Superior temporal gyrus (tissue), 1 donor: ENCODE measurements at regions not wholly inside any gene's neighbourhood (a gene's known extent, or its start where the extent isn't known, plus 50 kb on each side); places are given as distances from the start of the nearest gene placed in this dataset.
"Not testable (repeated sequence)": the region's sequence is repeated elsewhere in the genome, so short reads cannot be mapped to it uniquely, and the experiment has no call there.

ENCODE experiments used
- DNase-seq: peaks from one replicate; pipeline ENCODE4 v3.0.0-alpha.2; 2016; ENCODE audit errors: extremely low spot score

DNA sequence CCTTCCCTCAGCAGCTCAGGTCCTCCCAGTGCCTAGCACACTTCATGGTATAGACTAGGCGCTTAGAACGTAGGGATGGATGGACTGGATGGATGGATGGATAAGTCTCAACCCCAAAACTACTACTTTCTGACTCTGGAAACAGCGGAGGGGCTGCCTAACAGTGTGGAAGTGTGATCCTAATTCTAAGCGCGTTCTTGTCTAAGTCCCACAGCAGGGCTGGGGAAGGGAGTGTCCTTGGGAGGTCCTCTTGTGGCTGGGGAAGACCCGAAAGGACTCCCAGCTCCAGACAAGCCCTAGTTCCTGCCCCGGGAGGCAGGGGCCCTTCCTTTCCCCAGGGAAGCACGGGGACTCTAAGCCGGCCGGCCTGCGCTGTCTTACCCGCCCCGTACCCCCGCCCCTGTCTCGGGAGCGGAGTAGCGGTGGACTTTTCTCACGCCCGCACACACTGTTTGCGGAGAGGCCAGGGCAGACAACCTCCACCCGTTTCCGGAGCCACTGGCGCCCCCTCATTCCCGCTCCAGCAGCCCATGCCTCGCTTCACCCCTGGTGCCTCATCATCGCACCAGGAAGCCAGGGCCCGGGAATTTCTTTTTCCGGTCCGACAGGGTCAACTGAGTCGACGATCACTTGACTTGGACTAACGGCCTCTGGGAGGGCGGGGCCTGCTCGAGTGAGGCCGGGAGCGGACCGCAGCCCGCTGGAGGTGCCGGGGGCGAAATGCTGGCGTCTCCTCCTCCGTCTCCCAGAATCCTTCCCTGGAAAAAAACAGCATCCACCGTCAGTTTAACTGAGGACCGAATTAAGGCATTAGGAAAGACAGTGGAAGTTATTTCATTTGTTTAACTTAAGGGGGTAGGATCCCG, 133.3 kb downstream of the TBC1D2B start:
- DNase-seq, result peak; percentile 77

DNA sequence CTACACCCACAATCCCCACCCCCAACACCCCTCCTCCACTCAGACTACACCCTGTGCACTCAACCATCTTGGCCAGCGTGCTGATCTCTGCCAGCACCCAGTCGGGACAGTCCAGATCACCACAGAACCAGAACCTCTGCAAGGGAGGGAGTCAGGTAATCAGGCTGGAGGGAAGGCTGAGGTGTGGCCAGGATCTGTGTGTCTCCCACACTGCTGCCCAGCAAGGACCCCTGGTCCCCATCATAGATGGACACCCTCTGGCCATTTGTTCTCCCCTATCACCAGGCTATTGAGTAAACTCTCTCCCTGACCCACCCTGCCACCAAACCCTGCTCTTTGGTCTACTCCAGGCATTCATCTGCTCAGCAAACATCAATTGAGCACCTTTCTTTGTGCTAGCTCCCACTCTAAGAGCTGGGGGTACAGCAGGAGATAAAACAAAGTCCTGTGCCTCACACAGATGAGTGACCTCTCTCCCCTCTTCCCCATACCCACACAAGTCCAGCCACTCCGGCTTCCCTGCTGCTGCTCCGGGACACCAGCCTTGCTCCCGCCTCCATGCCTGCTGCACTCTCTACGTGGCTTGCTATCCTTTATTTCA, 134.8 kb downstream of the TBC1D2B start:
- DNase-seq, result no peak

DNA sequence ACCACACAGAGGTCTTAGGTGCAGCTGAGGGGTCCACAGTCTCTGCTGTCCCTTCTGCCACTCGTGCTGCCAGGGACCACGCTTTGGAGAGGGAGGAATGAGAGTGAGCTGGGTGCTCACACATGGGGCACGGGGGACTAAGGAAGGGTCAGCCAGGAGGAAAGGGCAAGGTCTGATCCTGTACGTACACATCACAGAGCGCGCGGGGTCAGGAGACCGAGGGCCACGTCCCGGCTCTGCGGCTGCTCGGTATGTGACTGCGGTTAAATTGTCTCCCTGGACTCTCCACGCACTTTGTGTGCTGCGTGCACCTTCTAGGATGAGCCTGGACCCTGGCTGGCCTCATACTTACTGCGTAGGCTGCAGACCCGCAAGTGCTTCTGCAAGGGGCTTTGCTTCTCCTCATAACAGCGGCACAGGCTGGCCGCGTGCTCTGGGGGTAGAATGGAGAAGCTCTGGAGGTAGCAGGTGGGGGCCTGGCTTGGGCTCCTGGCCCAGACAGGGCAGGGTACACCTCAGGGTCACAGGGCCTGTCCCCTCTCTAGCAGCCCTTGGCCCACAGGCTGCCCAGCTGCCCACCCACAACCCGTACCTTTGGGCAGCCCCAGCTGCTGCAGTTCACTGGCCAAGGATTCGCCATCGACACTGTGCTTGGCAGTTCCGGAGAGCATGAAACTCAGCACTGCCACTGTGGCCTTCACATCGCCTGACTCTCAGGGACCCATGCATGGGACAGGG, 136.3 kb downstream of the TBC1D2B start:
- not testable (repeated sequence) for DNase-seq

DNA sequence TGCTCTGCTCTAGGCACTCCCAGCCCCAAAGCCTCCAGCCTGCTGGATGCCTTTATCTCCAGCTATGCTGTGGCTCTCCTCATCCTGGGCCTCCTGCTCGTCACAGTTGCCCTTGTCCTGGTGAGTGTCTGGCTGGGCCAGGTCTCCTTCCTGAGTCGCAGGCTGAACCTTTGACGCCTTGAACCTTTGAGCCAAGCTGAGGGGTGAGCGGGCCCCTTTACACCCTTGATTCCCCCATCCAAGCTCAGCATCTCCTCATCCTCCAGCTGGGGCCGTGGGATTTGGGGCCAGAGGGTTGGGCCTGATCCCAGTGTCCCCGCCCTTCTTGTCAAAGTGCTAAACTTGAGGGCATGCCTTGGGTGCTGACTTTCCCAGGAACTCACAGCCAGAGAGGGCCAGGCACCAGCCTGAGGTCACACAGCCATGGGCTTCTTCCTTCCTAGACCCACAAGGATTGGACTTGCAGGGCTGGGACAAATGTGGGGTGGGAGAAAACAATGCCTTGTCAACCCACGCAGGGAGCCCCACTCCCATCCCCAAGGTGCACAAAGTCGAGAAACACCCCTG, 137.0 kb downstream of the TBC1D2B start:
- no peak for DNase-seq

DNA sequence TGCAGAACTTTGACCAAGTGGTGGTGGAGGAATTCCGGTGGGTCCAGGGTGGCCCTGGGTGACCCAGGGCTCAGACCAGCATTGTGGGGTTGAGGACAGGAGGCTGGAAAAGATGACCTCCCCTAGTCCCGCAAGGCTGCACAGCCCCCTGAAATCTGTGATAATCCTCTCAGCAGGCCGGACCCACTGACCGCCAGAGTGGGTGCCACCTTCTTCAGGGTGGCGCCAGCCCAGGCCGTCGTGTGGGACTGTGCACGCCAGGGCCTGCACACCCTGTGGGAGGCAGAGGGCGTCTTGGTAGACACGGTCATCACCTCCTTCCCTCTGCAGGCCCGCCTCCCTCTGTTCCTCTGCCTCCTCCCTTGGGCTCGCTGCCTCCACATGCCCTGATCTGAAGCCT, 137.7 kb downstream of the TBC1D2B start:
- no peak for DNase-seq

DNA sequence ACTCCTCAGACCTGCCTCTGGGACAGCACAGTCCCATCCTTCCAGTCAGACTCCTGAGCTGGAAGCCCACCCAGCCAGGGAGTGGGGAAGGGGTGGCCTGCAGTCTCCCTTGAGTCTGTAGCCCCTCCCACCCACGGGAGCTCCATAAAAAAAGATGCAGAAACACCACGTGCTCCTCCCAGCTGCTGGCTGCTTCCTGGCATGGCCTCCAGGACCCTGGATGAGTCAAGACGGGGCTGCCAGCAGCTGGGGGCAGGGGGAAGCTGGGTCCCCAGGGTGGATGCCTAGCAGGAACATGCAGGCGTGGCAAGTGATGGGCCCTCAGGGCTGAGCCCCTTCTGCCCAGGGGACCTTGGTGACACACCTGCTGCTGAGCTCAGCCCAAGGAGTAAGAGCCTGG, 138.5 kb downstream of the TBC1D2B start:
- DNase-seq, result not testable (repeated sequence)

DNA sequence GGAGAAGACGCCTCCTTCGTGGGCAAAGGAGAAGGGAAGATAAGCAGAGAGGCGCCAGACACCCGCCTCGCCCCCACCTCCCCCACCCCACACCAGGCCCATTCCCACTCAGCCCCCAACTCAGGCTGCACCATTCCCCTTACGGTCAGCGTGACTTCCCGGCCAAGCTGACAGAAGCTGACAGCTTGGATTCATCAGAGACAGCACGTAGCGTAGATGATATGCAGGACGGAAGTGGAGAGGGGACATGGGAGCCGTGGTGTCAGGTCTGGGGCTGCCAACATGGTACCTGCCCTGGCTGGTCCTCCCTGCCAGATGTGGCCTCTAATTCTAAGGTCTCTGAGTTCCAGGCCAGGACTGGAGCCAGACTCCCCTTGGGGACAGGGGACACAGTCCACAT, 139.0 kb downstream of the TBC1D2B start:
- not testable (repeated sequence) for DNase-seq

DNA sequence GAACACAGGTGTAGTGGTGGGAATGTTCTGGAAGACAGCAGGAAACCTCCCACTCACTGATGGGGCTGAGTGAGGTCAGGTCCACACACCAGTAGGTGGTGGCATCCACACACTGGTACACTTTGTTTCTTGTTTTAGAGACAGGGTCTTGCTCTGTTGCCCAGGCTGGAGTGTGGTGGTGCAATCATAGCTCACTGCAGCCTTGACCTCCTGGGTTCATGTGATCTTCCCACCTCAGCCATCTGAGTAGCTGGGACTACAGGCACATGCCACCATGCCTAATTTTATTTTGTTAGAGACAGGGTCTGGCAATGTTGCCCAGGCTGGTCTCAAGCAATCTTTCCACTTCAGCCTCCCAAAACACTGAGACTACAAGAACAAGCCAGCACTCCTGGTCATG, 140.9 kb downstream of the TBC1D2B start:
- DNase-seq, result not testable (repeated sequence)

DNA sequence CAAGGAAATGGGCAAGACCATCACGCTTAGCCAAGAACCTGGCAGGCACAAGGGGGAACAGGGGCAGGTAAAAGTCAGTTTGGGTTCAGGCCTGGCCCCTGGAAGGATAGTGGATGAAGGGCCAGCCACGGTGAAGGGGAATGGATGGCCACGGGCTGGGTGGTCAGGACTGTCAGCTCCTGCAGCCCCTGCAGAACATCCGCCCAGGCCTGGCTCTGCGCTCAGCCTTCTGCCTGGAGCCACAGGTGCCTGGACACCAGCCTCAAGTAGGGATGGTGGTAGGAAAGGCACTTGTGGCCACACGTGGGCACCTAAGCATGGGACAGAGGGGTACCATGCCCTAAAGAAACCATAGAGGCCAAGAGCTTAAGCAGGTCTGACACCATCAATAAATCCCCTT, 143.0 kb downstream of the TBC1D2B start:
- not testable (repeated sequence) for DNase-seq

DNA sequence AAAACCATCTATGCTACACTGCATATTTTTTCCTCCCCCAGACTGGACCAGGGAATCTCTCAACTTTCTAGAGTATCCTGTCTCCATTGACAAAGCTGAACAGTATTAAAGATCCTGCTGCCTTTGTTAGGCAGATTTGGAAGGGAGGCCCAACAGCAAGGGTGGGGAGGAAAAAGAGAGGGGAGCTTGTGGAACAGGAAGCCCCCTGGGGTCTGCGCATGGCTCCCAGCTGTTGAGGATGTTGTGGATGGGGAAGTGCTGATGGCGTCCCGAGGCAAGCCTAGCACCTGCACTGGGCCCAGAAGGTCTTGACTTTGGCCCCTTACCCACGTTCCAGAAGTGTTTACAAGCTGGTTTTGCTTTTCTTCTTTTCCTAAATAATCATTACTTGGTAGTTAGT, 146.6 kb downstream of the TBC1D2B start:
- DNase-seq, result not testable (repeated sequence)

DNA sequence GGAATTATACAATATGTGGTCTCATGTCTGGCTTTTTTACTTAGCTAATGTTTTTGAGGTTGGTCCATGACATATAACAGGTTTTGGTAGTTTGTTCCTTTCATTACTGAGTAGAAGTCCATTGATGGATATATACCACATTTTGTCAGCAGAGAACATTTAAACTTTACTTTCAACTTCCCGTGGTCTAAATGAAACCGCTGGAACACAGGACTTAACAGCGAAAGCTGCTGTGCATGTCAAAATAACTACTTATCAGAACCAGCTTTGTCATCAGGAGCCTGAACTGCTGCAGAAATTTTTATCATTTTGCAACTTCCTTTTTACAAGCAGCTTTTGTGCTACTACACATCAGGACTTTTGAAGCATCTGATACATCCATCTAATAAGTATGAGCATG, 147.0 kb downstream of the TBC1D2B start:
- DNase-seq, result not testable (repeated sequence)

DNA sequence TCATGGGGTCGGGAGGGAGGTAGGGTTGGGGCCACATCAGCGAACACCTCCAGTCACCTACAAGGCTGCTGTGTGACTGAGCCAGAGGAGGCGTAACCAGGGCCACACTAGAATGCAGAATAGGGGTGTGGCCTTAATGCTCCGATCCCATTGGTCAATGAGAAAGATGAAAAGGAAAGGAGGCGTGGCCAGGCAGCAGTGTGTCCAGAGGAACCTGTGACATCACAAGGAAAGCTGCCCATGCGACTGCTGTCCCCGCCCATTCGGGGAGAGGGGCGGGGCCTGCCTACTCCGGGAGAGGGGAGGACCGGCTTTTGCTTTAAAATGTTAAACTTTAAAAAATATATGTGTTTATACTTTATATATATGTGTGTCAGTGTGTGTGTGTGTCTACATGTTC, 150.7 kb downstream of the TBC1D2B start:
- DNase-seq, result not testable (repeated sequence)

DNA sequence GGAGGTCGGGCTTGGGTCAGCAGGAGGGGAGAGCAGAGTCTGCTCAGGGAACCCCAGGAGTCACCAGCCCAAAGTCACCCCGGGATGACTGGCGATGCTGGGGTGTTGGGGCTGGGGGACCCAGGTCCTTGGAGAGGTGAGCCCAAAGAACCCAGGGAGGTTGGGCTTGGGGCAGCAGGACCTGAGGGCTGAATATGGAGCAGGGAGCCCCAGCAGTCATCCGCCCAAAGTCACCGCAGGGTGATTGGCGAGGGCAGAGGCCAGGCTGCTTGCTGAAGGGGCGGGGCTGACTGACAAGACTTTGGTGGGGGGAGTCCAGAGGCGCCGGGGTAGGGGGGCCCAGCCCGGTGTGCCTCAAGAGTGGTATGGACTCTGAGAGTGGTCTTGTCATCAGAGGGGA, 151.2 kb downstream of the TBC1D2B start:
- not testable (repeated sequence) for DNase-seq

DNA sequence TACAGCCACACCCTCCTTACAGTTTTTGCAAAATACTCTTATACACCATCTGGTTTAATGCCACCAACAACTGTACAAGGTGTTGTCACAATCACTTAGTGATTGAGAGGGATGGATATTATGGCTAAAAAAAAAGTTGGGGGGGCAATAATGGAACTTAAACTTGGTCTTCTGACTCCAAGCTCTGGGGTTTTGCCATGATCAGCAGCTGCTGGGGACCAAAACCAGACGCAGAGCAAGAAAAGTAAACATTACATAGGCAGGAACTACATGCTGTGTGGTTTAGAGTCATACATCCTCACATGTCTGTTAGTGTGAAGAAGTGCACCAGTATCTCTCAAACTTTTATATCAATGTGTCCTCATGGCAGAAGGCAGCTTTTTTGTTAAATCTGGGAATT, 152.4 kb downstream of the TBC1D2B start:
- not testable (repeated sequence) for DNase-seq

DNA sequence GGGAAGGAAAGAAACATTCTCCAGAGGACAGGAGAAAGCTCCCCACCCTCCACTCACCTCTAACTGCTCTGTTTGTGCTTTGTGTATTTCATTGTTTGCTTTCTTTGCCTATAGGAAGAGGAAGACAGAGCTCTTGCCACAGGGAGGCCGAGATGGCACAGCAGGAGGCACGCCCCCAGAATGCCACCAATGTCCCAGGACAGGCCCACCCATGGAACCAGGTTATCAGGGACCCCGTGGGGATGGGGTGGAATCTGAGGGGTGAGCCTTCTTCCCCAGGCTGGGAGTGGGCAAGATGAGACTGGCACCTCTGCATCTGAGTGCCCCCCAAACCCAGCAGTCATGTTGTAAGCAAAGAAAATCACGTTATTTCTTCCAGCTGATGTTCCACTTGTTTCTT, 155.8 kb downstream of the TBC1D2B start:
- no peak for DNase-seq

DNA sequence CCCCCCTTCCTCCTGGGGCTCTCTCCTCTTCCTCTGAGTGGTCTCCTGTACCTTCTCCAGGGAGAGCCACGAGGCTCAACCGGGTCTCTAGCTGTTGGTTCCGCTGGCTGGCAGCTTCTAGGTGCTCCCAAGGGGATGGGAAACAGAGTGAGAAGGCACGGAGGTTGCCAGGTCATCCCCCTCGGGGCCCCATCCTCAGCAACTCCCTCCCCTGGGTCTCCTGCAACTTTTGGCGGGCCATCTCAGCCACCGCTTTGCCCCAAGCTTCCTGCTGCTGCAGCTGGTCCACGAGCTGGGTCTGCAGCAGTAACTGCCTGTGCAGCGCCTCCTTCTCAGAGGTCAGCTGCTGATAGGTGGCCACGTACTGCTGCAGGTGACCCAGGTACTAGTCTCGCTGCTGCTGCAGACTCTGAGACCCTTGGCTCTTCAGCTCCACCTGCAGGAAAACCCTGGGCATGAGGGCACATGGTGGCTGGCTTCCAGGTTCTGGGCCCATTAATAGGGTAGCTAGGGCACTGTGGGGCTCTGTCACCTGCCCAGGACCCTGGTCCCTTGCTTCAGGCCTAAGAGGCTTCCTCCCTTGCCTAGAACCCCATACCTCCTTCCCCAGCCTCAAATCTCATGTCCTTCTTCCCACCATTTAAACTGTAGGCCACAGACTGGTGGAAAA, 160.4 kb downstream of the TBC1D2B start:
- DNase-seq, result not testable (repeated sequence)

DNA sequence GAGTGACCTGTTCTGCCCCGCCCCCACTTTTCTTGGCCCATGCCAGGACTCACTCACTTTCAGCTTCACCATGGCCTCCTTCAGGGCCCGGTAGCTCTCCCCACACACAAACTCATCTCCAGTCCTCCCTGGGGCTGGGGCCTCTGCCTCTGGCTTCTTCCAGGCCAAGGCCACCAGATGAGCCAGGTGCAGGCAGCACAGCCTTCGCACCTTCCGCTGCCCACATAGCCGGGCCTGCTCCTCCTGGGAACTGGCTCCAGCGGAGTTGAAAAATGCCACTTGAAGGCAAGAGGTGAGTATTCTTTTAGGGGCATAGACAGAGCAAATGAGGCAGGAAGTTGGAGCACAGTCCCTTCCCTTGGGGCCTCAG, 161.6 kb downstream of the TBC1D2B start:
- not testable (repeated sequence) for DNase-seq

DNA sequence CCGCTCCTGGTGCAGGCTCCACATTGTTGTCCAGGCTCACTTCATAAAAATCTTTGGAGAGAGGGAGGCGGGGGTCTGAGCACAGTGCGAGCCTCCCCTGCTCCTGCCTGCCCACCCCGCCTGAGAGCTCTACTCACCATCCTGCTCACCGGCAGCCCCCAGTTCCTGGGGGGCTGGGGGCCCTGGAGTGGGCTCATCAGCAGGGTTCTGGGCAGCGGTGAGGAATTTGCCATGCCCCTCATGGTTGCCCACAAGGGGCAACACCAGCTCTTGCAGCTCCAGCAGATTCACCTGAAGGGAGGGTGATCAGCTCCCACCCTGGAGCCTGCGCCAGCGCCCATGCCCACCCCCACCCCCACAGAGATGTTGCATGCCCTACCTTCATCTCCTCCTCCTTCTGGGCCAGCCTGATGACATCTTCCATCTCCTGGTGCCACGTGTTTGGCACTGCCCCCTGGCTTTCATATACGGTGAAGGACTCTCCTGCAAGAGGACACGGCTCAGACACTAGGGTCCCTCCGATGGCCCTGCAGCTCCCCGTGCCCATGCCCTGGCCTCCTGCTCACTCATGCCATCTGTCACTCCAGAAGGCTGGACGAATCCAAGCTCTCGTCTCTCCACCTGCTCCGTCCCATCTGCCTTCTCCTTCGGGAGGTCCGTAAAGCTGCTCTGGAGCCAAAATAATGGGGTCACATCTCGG, 162.1 kb downstream of the TBC1D2B start:
- DNase-seq, result no peak

DNA sequence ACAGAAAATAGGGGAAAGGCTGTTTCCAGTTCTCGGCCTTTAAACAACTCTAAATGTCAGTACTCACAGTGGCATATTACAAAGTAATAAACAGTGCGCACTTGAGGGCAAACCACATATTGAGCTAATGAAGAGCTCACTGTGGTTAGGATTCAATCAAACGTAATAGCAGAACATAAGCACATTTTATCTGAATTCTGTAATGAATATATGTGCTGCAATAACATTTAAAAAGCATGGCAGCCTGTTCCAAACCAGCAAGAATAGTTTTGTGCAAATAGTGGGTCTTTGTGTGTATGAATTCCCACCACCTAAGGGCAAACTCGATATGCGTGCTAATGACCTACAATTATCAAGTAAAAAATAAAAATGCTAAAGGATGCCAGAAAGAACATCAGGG, 163.0 kb downstream of the TBC1D2B start:
- not testable (repeated sequence) for DNase-seq

DNA sequence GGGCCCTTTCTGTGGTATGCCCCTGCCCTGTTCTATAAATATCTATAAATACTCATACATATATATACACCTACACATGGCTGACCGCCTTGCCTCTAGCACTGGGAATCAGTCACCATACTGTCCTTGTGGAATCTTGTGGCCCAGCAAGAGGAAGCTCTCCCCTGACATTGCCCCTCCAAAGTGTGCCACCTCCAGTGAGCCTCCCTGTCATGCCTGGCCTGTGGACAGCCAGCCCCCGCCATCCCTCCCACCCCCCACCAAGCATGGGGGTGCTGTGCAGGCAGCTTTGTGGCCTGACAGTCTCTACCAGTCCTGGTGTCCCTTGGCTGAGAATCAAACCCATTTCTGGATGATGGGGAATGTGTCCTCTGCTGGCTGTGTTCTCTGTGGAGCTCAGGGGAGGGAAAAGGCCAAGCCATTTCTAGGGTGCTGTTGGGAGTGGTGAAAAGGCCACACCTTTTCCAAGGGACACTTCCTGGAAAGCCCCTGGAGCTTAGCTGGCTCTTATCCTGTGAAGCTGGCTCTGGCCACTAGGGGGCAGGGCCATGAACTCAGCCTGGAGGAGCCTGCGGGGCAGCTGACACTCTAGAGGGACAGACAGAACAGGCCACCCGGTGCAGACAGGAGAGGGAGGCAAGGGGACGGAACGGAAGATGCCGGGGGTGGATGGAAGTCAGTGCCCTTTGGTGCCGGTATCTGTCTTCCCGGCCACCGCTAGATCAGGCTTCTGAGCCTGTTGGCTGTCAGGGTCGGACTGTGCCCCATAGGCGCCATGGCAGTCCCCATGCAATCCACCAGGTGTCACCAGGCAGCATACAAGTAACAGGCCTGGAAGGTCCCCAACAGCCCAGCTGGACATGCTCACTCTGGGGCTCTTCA, 167.2 kb downstream of the TBC1D2B start:
- DNase-seq, result peak; percentile 69
